ENCODE measurements at regions not wholly inside any gene's neighbourhood (a gene's known extent, or its start where the extent isn't known, plus 50 kb on each side); places are given as distances from the start of the nearest gene placed in this dataset.

GRCh38 chr15:96245252-96245651 lies 85.2 kb upstream of the NR2F2 start:
- TF ChIP-seq, protein P1, sequence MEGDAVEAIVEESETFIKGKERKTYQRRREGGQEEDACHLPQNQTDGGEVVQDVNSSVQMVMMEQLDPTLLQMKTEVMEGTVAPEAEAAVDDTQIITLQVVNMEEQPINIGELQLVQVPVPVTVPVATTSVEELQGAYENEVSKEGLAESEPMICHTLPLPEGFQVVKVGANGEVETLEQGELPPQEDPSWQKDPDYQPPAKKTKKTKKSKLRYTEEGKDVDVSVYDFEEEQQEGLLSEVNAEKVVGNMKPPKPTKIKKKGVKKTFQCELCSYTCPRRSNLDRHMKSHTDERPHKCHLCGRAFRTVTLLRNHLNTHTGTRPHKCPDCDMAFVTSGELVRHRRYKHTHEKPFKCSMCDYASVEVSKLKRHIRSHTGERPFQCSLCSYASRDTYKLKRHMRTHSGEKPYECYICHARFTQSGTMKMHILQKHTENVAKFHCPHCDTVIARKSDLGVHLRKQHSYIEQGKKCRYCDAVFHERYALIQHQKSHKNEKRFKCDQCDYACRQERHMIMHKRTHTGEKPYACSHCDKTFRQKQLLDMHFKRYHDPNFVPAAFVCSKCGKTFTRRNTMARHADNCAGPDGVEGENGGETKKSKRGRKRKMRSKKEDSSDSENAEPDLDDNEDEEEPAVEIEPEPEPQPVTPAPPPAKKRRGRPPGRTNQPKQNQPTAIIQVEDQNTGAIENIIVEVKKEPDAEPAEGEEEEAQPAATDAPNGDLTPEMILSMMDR (conservative IDR thresholded peaks at IDR 0.05 in 1 of 2, IDR thresholded peaks at IDR 0.05 in 1 of 2; ENCODE audit: extremely low read depth in 1 of 2, insufficient read depth in 1 of 2, low read depth in 1 of 2, low read length in 2 of 2): no peak
- no peak for TF ChIP-seq EZH2 (IDR thresholded peaks at IDR 0.05; ENCODE audit: borderline replicate concordance, low read length)
